OCI-LY1 (cell line): ENCODE measurements at regions not wholly inside any gene's neighbourhood (a gene's known extent, or its start where the extent isn't known, plus 50 kb on each side); places are given as distances from the start of the nearest gene placed in this dataset.

Source experiments
- EZH2 ChIP-seq: fragments of 200-600 bp; sonication (generic), shearing (Covaris generic); IDR thresholded peaks from 2 replicates; pipeline ENCODE4 v1.8.0; 2017; ENCODE audit warnings: borderline replicate concordance, mixed run types, mild to moderate bottlenecking, antibody characterized with exemption, low read length, moderate library complexity, mixed read lengths
- TF ChIP-seq, protein P1 (sequence below): fragments of 200-600 bp; sonication (generic), shearing (Covaris generic); IDR thresholded peaks from 2 replicates; pipeline ENCODE4 v1.5.1; 2017; ENCODE audit warnings: mild to moderate bottlenecking, antibody characterized with exemption, low read length, moderate library complexity, mixed read lengths

DNA sequence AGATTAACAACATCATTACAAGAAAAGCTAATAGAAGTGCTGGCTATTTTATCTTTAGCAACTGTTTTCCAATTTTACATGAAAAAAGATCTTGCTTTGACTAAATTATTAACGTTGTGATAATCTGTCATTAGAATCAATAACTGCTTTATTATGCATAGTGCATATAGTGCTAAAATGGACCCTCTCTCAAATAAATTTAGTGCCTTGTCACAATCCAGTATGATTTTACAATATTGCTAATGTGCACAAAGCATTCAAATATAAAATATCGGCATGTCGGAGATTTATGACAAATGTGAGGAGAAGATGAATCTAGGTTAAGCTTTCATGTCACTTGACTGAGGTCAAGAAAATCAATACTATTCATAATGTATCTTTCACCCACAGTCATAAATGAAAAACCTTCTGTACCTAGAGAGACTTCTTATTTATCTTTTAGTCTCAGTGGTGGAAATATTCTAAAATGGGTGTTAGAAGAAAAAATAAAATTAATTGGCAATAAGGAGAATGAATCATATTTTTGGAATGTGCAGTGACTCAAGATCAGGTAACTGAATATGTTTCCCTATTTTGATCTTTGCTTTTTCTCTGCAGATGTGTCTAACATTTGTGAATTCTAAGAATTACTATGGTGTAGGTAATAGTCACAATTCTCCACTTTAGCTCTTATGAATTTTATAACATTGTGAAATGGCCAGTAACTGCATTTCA is 672.9 kb upstream of the GRAMD2B start:
- TF ChIP-seq, protein P1, sequence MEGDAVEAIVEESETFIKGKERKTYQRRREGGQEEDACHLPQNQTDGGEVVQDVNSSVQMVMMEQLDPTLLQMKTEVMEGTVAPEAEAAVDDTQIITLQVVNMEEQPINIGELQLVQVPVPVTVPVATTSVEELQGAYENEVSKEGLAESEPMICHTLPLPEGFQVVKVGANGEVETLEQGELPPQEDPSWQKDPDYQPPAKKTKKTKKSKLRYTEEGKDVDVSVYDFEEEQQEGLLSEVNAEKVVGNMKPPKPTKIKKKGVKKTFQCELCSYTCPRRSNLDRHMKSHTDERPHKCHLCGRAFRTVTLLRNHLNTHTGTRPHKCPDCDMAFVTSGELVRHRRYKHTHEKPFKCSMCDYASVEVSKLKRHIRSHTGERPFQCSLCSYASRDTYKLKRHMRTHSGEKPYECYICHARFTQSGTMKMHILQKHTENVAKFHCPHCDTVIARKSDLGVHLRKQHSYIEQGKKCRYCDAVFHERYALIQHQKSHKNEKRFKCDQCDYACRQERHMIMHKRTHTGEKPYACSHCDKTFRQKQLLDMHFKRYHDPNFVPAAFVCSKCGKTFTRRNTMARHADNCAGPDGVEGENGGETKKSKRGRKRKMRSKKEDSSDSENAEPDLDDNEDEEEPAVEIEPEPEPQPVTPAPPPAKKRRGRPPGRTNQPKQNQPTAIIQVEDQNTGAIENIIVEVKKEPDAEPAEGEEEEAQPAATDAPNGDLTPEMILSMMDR: no peak
- TF ChIP-seq EZH2: no peak
